A549 (cell line): ENCODE measurements at regions not wholly inside any gene's neighbourhood (a gene's known extent, or its start where the extent isn't known, plus 50 kb on each side); places are given as distances from the start of the nearest gene placed in this dataset.

ENCODE experiments used
- MAZ ChIP-seq: fragments of 150-350 bp; IDR thresholded peaks from 2 replicates; pipeline ENCODE4 v1.6.1; 2014; ENCODE audit warnings: antibody characterized with exemption, low read depth, low read length, borderline replicate concordance
- POLR2A ChIP-seq: IDR thresholded peaks from 2 replicates; pipeline ENCODE4 v1.6.1; 2012; ENCODE audit warnings: mild to moderate bottlenecking, low read length
- REST ChIP-seq: fragments of 200-600 bp; sonication (generic); IDR thresholded peaks from 2 replicates; pipeline ENCODE4 v1.6.1; 2016; ENCODE audit warnings: antibody characterized with exemption, mild to moderate bottlenecking, moderate library complexity
- TF ChIP-seq, protein P1 (sequence below): fragments of >200 bp; sonication (Bioruptor Twin); formaldehyde crosslinking; IDR thresholded peaks from 3 replicates; pipeline ENCODE4 v1.5.1; 2016
- TF ChIP-seq, protein P2 (sequence below): IDR thresholded peaks from 2 replicates; pipeline ENCODE4 v1.6.1; 2012; ENCODE audit warnings: low read depth, borderline replicate concordance

GRCh38 chrX:94216738-94217137 is 542.7 kb downstream of the FAM133A start:
- TF ChIP-seq POLR2A (no peak), MAZ (no peak), REST (no peak)
- TF ChIP-seq, protein P1, sequence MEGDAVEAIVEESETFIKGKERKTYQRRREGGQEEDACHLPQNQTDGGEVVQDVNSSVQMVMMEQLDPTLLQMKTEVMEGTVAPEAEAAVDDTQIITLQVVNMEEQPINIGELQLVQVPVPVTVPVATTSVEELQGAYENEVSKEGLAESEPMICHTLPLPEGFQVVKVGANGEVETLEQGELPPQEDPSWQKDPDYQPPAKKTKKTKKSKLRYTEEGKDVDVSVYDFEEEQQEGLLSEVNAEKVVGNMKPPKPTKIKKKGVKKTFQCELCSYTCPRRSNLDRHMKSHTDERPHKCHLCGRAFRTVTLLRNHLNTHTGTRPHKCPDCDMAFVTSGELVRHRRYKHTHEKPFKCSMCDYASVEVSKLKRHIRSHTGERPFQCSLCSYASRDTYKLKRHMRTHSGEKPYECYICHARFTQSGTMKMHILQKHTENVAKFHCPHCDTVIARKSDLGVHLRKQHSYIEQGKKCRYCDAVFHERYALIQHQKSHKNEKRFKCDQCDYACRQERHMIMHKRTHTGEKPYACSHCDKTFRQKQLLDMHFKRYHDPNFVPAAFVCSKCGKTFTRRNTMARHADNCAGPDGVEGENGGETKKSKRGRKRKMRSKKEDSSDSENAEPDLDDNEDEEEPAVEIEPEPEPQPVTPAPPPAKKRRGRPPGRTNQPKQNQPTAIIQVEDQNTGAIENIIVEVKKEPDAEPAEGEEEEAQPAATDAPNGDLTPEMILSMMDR, result no peak
- TF ChIP-seq, protein P2, sequence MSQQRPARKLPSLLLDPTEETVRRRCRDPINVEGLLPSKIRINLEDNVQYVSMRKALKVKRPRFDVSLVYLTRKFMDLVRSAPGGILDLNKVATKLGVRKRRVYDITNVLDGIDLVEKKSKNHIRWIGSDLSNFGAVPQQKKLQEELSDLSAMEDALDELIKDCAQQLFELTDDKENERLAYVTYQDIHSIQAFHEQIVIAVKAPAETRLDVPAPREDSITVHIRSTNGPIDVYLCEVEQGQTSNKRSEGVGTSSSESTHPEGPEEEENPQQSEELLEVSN, result no peak
